GM18858 (cell line): ENCODE measurements at regions not wholly inside any gene's neighbourhood (a gene's known extent, or its start where the extent isn't known, plus 50 kb on each side); places are given as distances from the start of the nearest gene placed in this dataset.
A peak's percentile ranks its signal among the peaks of the same experiment; 100 is the strongest.

ENCODE experiments used
- ATAC-seq: cut with Tn5 transposase; IDR thresholded peaks from one replicate; pipeline ENCODE4 v1.9.1; 2021; ENCODE audit not compliant: unreplicated experiment

DNA sequence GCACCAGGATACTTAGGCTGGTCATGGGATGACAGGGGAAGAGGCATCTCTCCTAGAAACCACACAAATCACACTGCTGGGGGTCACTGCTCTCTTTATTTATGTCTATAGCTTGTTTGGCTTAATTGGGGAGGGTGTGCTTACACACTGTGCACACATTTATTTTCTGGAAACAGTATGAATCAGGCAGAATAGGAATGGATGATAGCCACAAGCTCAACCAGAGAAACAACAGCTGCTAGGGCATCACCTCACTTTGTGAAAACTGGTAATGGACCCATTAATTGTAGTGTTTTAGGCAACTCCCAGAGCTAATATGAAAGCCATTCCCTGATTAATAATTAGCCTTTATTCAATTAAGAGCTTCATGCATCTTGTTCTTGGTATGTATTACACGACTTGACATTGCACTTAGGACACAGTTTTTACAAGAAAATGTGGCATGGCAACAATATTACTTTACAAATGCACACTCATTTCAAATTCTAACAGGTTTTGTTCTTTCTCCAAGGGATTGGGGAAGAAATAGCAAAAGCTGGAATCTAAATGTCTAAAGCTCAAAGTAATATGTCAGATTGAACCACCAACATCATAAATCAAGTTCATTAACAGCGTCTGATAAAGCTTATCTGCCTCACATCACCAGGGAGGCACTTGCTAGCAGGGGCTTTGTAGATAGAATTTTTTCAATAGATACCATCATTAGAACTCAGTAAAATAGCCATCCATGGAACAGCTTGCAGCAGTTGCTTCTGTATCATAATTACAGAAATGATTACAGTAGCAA is 361.9 kb upstream of the FSHR start:
- ATAC-seq, result no peak

DNA sequence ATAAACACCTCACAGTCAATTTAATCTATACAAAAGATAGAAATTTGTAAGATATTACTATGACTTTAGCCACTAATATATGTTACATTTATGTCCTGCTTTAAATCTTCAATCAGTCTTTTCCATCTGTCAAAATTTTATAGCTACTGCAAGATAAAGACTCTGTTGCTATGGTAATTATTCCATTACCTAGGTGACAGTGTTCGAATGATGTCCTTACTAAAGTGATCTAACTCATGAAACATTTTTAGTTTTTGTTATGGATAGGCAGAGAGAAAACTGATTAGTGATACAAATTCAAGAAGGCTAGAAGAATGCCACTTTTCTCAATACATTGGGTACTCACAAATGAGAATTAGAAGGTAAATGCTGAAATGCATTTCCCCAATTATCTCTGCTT is 359.9 kb upstream of the FSHR start:
- ATAC-seq, result no peak

DNA sequence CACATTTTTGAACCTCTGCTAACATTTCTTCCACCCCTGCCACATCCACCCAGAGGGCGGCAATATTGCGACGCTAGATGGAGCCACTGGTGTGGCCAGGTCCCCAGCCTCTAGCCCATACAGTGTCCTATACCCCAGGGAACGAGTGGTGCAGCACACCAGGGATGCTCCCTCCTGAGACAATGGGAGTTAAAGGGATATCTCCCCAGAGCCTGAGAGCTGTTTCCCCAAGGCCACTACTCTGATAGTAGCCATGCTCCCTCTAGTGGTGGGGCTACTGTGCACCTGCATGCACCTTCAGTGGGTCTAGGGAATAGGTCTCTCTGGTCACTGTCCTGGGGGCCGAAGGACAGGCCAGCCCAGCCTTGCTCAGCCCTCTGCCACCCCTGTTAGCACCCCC is 336.4 kb upstream of the FSHR start:
- ATAC-seq, result peak; percentile 63

DNA sequence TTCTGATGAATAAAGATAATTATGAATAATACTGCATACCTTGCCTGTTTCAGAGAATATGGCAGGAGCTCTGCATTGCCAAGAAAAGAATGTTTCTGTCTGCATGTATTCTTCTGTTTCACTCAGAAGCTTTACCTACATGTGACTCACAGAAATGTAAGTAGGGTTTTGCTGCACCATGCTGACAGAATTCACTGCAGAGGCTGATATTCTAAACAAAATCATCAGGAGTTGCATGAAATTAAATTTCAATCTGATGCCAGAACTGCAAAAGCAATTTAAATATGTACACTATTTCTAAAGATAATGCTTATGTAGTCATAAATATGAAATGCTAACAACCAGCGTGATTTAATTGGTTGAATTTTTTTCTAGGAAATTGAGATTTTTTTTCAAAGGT is 332.8 kb upstream of the FSHR start:
- ATAC-seq, result no peak

DNA sequence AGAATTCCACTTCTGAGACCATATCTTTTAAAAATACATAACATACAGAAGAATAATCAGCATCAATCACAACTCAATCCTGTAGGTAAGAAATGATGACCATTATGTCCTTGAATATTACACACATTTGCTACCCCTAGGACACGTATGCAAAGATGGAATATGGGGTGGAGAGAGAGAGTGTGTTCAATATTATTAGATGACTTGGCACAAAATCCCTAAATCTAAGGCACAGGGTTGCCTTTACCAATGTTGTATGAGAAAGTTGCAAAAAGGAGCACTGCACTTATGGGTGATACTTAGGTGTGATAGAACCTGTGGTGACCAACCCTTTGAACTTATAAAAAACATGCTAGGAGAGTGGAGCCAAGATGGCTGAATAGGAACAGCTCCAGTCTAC is 326.2 kb upstream of the FSHR start:
- ATAC-seq, result no peak

DNA sequence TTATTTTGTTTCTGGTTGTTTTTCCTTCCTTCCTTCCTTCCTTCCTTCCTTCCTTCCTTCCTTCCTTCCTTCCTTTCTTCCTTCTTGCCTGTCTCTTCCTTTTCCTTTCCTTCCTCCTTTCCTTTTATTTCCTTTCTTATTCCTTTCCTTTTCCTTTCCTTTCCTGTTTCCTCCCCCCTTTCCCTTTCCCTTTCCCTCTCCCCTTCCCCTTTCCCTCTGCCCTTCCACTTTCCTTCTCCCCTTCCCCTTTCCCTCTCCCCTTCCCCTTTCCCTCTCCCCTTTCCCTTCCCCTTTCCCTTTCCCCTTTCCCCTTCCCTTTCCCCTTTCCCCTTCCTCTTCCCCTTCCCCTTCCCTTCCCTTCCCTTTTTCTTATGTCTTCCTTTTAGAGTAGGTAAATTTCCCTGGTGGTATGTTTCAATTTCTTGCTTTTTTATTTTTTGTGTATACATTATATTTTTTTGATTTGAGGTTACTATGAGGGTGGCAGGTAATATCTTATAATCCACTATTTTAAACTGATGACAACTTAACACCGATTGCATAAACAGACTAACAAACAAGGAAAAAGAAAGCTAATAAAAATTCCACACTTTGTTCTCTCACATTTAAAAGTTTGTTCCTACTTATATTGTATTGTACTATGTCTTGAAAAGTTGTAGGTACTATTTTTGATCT is 311.0 kb upstream of the FSHR start:
- ATAC-seq, result no peak

DNA sequence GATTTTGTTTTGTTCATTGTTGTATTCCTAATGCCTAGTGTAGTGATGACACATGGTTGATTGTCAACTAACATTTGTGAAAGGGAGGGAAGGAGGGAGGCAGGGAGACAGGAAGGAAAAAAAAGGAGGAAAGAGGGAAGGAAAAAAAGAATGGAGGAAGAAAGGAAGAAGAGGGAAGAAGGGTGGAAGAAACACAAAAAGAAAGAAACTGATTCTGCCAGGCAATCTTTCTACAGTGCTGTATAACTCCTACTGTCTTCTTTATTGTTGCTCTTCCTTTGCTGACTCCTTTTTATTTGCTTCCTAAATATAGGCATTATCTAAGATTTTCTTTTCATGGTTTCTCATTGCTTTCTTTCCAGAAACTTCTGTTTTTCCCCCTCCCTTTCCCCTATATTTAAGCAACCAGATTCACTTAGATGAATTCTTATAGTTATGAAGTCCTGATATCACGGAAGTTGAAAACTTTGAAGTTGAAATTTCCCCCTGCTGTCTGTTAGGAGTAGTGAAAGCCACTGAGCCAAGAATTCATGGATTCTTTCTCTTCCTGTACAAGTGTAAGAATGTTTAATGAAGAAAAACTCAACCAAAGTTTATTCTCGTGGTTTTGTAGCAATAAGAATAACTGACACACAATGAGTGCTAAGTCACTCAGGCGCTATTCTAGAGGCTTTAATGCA is 305.1 kb upstream of the FSHR start:
- no peak for ATAC-seq

DNA sequence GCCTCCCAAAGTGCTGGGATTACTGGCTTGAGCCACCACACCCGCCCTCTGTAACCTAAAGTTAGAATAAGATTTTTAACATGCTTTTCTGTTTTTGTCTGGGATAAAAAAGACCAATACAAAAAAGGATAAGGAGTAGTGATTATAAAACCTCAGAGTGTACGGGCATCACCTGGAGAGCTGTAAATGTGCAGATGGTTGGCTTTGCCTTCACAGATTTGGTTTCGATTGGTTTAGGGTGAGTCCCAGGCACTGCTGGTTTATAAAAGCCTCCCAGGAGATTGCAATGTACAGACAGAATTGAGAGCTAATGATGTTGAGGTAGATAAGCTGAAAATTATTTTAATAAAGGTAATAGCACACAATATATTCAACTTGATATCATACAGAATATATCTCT is 289.7 kb upstream of the FSHR start:
- no peak for ATAC-seq

DNA sequence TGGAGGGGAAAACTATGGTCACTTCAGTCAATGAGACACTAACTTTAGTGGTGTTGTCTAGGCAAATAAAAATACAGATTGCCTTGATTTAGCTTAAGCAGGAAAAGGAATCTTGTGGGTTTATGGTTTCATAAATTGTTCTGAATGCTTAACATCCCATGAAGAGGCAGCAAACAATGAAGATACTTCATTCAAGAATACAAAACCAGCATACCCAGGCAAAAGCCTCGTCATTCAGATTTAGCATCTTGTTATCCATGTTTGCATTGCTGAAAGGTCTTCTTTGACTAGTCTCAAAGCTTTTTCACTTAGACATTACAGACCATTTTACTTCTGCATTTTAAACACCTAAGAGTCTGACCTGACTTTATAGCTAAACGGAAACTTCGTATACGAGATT is 272.7 kb upstream of the FSHR start:
- ATAC-seq, result no peak

DNA sequence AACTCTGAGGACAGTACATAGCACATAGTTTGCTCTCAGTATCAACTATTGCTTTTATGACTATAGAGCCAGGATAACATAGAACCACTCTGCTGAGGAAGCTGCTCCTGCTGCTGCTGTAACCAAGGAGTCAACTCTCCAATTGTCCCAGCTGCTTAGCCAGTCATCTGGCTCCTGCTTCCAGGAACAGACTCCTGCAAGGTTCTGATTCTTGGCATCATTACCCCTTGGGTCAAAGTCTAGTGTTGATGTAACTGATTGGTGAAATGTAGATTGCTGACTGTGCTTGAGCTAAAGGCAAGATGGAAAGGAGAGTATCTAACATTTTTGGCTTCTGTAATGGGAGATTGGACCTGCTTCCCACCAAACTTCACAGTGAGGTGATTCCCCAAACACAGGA is 261.9 kb upstream of the FSHR start:
- no peak for ATAC-seq

DNA sequence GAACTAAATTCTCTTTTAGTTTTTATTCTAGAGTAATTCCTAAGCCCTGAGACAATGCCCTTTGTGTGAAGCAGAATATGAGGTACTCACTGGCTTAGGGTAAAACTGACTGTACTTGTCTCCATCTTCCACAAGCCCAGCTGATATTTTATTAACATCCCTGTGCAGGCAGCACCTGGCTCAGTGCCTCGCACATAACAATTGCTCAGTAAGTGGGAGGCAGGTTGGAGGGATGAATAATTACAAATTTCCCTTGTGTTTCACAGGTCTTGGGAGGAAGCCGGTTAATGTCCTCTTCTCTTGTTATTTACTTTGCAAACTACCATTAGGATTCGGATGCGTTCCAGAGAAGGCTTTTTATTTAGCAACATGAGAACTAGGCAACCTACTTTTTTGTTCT is 249.8 kb upstream of the FSHR start:
- ATAC-seq, result no peak

DNA sequence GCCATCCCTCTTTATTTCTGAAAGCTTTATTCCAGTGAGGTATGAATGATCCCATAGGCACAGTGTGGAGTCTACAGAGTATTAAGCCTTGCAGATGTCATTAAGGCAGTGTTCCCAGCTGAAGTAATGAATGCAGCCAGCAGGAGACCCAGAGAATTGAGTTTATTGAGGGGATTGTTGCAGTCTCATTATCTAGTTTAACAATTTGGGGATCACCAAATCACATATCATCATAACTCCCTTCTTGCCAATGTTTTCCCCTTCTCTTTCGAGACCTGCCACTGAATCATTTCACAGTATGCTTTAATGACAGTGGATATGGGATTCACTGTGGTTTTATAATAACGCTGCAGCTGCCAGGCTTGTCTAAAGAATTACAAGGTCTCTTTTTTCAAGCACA is 249.3 kb upstream of the FSHR start:
- ATAC-seq, result no peak

DNA sequence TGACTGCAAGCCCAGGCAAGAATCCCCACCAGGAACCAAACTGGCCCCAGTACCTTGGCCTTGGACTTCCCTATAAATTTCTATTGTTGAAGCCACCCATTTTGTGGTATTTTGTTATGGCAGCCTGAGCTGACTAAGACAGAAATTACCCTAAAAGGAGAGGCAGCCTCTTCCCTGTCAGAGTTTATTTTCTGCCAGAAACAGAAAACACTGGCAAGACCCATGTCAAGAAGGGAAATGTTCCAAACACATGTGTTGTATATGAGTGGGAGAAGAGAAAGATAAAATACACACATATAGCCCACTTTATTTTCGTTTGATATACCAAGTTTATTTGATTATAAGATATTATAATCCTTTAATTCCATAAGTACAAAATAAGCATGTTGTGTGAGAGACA is 225.1 kb upstream of the FSHR start:
- ATAC-seq, result no peak

DNA sequence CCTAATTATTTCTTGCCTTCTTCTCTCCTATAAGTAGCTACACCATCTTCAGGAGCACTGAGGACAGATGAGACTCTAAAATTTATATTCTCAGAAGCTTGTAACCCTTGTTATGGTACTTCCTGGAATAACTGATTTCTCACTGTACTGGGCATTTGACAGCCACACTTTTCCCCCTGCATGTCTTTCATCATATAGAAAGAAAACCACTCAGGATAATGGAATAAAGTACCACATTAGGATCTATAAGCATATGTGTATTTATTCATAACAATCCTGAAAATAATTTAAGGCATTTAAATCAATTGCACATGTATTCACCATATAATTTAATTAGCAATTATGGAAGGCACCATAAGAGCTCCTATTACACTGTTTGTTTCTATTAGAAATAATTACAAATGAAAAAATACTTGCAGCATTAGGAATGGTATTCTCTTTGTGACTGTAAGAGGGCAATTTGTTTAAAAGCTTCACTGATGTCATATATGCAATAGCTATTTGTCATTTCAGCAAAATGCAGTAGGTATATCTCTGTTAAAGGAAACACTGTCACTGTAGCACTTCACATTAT is 216.9 kb upstream of the FSHR start:
- ATAC-seq, result no peak

DNA sequence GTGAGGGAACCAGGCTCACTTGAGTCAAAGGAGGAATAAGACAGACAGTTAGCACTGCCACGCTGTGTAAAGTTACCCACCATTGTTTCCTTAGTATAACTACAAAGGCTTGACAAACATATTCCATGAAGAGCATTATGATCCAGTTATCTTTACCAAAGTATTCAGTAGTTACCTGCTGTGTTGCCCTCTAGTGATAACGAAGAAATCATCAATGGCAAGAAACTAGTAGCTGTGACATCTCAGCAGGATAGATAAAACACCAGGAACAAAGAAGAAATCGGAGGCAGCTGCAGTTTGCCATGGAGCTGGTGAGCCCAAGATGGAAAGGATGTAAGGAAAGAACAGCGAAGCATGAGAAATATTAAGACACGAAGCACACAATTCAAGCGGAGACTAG is 215.3 kb upstream of the FSHR start:
- ATAC-seq, result no peak

DNA sequence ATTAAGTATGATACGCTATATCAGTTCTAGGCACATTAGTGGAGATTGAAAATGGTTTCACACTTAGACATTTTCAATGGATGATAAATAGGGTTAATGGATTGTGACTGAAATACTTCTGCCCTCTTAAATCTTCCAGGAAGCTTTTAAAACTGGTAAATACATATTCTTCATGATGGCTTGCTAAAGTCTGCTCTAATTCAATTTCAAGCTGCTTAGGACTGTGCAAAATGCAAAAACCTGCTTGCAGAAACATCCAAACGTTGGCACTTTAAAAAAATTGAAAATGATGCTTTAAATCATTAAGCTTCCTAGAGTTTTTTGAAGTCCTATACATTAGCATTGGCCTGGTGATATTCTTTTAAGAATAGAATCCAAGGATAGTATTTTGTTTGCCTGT is 214.8 kb upstream of the FSHR start:
- no peak for ATAC-seq

DNA sequence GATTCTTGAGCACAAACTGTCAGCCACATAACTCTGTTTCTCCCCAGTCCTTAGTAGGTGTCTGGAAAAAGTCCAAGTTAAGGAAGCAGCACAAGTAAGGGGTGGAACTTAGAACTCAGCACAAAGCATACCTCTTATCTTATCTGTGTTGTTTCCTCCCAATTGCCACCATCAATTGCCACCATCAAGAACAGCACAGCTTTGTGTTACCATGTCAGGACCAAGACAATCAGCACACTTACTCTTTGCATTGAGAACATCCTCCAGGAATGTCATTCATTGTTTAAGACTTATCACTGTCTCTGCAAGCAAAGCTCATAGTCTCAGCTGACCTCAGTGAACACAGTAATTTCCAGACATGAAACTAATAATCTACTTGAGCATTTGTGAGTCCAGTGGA is 212.7 kb upstream of the FSHR start:
- no peak for ATAC-seq

DNA sequence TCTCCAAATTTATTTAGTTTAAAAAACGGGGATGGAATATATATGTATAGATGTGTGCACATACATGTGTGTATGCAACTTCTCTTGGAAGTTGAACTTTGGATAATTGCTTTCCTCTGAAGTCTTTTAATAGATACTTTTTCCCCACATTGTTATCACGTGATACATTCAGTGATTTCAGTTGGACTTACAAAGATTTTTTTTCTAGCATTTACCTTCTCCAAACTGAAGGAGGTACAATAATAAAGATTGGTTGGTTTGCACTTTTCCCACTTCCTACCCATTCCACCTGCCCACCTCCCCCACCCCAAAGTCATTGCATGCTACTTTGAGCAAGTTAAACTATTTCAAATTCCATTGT is 206.1 kb upstream of the FSHR start:
- ATAC-seq, result no peak

DNA sequence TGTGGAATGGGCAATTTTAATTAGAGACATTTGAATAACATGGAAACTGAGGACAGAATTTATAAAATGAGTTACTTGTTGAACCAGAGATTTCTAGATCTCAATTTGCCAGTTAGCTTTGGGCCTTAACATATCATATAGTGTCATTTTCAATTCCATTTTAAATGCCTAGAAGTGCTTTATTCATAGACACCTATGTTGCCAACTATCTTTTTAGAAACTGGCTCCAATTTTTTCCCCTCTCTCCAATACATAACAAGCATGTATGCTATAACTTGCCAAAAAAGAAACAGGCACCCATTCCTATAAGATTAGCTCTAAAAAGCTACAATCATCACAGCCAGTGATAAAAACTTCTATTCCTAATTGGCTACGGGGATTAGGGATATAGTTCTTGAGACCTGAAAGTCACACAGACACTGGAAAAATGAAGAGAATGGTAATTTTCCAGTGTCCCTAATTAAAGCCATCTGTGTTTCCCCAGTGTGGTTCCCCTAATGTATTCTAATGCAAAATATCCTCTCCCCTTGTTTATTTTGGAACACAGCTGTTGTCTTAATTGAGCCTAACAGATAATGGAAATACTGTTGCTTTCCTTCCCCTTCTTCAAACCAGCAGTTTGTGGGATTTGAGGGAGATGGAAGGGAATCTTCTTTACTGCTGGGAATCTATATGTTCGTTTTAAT is 205.5 kb upstream of the FSHR start:
- ATAC-seq, result no peak

DNA sequence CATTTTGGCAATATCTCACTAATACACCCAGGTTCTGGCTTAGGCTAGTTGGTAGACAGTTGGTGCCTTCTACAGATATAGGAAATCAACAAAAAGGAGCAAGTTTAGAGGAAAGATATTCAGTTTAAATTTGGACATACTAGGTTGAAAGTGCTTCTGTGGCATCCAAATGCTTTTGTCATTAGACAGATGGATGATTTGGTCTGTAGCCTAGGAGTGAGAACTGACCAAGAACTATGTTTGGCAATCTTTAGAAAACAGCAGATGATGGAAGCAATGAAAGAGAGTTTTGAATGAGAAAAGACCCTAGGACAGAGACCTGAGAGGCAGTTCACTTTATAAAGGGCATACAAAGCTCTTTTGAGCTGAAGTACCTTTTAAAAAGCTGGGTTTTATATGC is 201.3 kb upstream of the FSHR start:
- ATAC-seq, result no peak

DNA sequence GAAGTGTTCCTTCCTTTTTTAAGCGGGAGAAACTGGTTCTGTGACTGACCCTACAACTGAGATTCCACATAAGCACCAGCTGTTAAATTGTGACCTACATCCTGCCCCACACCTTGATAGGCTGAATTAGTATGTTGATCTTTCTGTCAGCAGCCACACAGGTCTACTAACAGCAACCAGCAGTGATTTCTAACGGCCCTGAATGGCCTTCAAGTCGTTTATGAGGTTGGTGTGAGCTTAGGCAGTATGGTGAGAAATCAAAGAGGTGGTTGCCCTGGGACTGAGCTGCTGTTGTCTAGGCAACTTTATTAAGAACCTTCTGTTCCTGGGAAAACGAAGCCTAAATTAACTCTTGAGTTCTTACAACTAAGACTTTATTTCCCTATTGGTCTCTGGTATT is 197.2 kb upstream of the FSHR start:
- ATAC-seq, result no peak

DNA sequence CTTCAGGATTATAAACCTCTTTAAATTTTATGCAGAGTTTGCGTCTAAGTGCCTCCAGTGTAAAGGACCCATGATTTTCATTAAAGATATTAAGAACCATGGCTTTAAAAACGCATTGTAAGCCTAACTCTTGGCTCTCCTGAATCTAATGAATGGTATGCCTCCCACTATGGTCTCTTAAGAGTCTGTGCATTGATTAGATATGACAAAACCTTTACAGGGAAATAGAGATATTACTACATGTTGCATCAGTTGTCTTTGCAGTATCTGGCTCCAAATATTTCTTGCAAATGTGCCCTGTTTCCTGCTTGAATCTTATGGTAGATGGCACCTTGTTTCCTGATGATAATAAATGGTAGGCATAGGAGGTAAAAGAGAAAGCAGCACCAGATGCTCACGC is 189.3 kb upstream of the FSHR start:
- ATAC-seq, result no peak
